ENCODE measurements at regions not wholly inside any gene's neighbourhood (a gene's known extent, or its start where the extent isn't known, plus 50 kb on each side); places are given as distances from the start of the nearest gene placed in this dataset.

DNA sequence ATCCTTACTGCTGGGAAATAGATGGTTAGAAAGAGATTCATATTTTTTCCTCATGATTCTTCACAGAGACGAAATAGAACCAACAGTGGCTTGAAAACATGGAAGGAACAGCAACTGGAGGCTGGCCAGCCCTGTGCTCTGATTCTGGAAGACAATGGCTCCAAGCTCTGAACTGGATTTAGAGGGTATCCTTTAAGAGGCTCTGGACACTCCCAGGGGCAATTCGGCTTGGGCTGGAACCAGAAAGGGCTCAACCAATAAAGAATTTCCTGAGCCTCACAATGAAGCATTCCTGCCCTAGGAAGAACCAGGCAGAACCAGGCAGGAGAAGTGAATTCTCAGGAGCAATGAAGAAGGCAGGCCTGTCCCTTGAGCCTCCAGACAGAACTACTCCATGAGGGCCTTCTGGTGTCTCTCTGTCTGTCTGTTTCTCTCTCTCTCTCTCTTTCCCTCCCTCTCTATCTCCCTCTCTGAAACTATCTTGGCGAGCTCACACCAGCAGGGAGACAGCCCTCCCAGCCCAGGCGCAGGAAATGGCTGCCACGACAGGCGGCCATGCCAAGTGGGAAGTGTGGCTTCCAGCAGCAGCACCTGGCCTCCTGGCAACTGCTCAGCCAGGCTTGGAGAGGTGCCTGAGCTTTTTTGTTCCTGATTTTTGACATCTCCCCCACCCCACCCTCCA, 93.3 kb downstream of the RCN1 start:
- TF ChIP-seq, protein P1, sequence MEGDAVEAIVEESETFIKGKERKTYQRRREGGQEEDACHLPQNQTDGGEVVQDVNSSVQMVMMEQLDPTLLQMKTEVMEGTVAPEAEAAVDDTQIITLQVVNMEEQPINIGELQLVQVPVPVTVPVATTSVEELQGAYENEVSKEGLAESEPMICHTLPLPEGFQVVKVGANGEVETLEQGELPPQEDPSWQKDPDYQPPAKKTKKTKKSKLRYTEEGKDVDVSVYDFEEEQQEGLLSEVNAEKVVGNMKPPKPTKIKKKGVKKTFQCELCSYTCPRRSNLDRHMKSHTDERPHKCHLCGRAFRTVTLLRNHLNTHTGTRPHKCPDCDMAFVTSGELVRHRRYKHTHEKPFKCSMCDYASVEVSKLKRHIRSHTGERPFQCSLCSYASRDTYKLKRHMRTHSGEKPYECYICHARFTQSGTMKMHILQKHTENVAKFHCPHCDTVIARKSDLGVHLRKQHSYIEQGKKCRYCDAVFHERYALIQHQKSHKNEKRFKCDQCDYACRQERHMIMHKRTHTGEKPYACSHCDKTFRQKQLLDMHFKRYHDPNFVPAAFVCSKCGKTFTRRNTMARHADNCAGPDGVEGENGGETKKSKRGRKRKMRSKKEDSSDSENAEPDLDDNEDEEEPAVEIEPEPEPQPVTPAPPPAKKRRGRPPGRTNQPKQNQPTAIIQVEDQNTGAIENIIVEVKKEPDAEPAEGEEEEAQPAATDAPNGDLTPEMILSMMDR (conservative IDR thresholded peaks at IDR 0.05; ENCODE audit: low read depth, low read length), result no peak
- TF ChIP-seq EZH2 (IDR thresholded peaks at IDR 0.05; ENCODE audit: borderline replicate concordance, low read depth, low read length, poor library complexity, severe bottlenecking), result no peak
